ENCODE measurements at regions not wholly inside any gene's neighbourhood (a gene's known extent, or its start where the extent isn't known, plus 50 kb on each side); places are given as distances from the start of the nearest gene placed in this dataset.
"Not testable (repeated sequence)": the region's sequence is repeated elsewhere in the genome, so short reads cannot be mapped to it uniquely, and the experiment has no call there.

- no peaks in the 10 kb centered on the region for H3K9me3 ChIP-seq (ENCODE audit: low read length)
- DNase-seq = no peak
- no peaks in the 10 kb centered on the region for H3K36me3 ChIP-seq (ENCODE audit: insufficient read depth, low read length)
Measured at GRCh38 chr7:91504919-91505318, 240.7 kb downstream of the FZD1 start.

GRCh38 chr7:91506966-91507365 lies 242.7 kb downstream of the FZD1 start:
- not testable (repeated sequence) for H3K27me3 ChIP-seq (ENCODE audit: low read length); H3K9me3 ChIP-seq (ENCODE audit: low read length); H3K4me3 ChIP-seq (ENCODE audit: low read length); H3K79me2 ChIP-seq (ENCODE audit: low read length); H3K36me3 ChIP-seq (ENCODE audit: insufficient read depth, low read length); H4K20me1 ChIP-seq (ENCODE audit: insufficient read depth, low read depth, low read length); H3K4me1 ChIP-seq (ENCODE audit: low read length); H3K9ac ChIP-seq (ENCODE audit: low read length); H3K4me2 ChIP-seq (ENCODE audit: low read depth, low read length, poor library complexity, severe bottlenecking); H3K27ac ChIP-seq (ENCODE audit: low read length); H2AFZ ChIP-seq (ENCODE audit: low read length); H3K9me2 ChIP-seq (replicated peaks; ENCODE audit: insufficient read depth, low read length); DNase-seq

More at GRCh38 chr7:91504919-91505318, 240.7 kb downstream of the FZD1 start:
- H4K20me1 ChIP-seq (ENCODE audit: insufficient read depth, low read depth, low read length) = no peaks in the 10 kb centered on the region
- H3K9me2 ChIP-seq (replicated peaks; ENCODE audit: insufficient read depth, low read length) = no peaks in the 10 kb centered on the region
- no peaks in the 10 kb centered on the region for H3K4me1 ChIP-seq (ENCODE audit: low read length)
- H3K79me2 ChIP-seq (ENCODE audit: low read length) = no peaks in the 10 kb centered on the region
- H2AFZ ChIP-seq (ENCODE audit: low read length) = no peak overlapping the region
- no peak overlapping the region for H3K9ac ChIP-seq (ENCODE audit: low read length)
- H3K4me2 ChIP-seq (ENCODE audit: low read depth, low read length, poor library complexity, severe bottlenecking) = no peak overlapping the region
- no peak overlapping the region for H3K4me3 ChIP-seq (ENCODE audit: low read length)
- H3K27ac ChIP-seq (ENCODE audit: low read length) = no peak overlapping the region
- no peaks in the 10 kb centered on the region for H3K27me3 ChIP-seq (ENCODE audit: low read length)

- H3K4me1 ChIP-seq (ENCODE audit: low read length); H3K9ac ChIP-seq (ENCODE audit: low read length); H3K9me3 ChIP-seq (ENCODE audit: low read length); H3K36me3 ChIP-seq (ENCODE audit: insufficient read depth, low read length); H2AFZ ChIP-seq (ENCODE audit: low read length); DNase-seq; H3K4me2 ChIP-seq (ENCODE audit: low read depth, low read length, poor library complexity, severe bottlenecking); H4K20me1 ChIP-seq (ENCODE audit: insufficient read depth, low read depth, low read length); H3K4me3 ChIP-seq (ENCODE audit: low read length); H3K9me2 ChIP-seq (replicated peaks; ENCODE audit: insufficient read depth, low read length); H3K27me3 ChIP-seq (ENCODE audit: low read length); H3K79me2 ChIP-seq (ENCODE audit: low read length); H3K27ac ChIP-seq (ENCODE audit: low read length): not testable (repeated sequence)
Measured at GRCh38 chr7:91511861-91512260, 247.6 kb downstream of the FZD1 start.

- H4K20me1 ChIP-seq (ENCODE audit: insufficient read depth, low read depth, low read length) = no peaks in the 10 kb centered on the region
- no peaks in the 10 kb centered on the region for H3K27me3 ChIP-seq (ENCODE audit: low read length)
- H3K4me1 ChIP-seq (ENCODE audit: low read length) = no peaks in the 10 kb centered on the region
- no peak for DNase-seq
- H3K9me3 ChIP-seq (ENCODE audit: low read length) = no peaks in the 10 kb centered on the region
- H3K79me2 ChIP-seq (ENCODE audit: low read length) = no peaks in the 10 kb centered on the region
- H3K9me2 ChIP-seq (replicated peaks; ENCODE audit: insufficient read depth, low read length) = no peaks in the 10 kb centered on the region
- no peak overlapping the region for H3K4me3 ChIP-seq (ENCODE audit: low read length)
- no peak overlapping the region for H3K9ac ChIP-seq (ENCODE audit: low read length)
- H3K4me2 ChIP-seq (ENCODE audit: low read depth, low read length, poor library complexity, severe bottlenecking) = no peak overlapping the region
- H3K27ac ChIP-seq (ENCODE audit: low read length) = no peak overlapping the region
- H2AFZ ChIP-seq (ENCODE audit: low read length) = no peak overlapping the region
- no peaks in the 10 kb centered on the region for H3K36me3 ChIP-seq (ENCODE audit: insufficient read depth, low read length)
Measured at GRCh38 chr7:91512958-91513357, 248.7 kb downstream of the FZD1 start.

GRCh38 chr7:91514591-91514990 lies 250.4 kb downstream of the FZD1 start:
- H3K4me2 ChIP-seq (ENCODE audit: low read depth, low read length, poor library complexity, severe bottlenecking) = no peak overlapping the region
- H2AFZ ChIP-seq (ENCODE audit: low read length) = no peak overlapping the region
- no peaks in the 10 kb centered on the region for H3K27me3 ChIP-seq (ENCODE audit: low read length)
- H3K36me3 ChIP-seq (ENCODE audit: insufficient read depth, low read length) = no peaks in the 10 kb centered on the region
- H3K9ac ChIP-seq (ENCODE audit: low read length) = no peak overlapping the region
- no peaks in the 10 kb centered on the region for H3K9me2 ChIP-seq (replicated peaks; ENCODE audit: insufficient read depth, low read length)
- no peaks in the 10 kb centered on the region for H3K9me3 ChIP-seq (ENCODE audit: low read length)
- no peak for DNase-seq
- H3K4me1 ChIP-seq (ENCODE audit: low read length) = no peaks in the 10 kb centered on the region
- no peaks in the 10 kb centered on the region for H3K79me2 ChIP-seq (ENCODE audit: low read length)
- no peak overlapping the region for H3K27ac ChIP-seq (ENCODE audit: low read length)
- no peaks in the 10 kb centered on the region for H4K20me1 ChIP-seq (ENCODE audit: insufficient read depth, low read depth, low read length)
- no peak overlapping the region for H3K4me3 ChIP-seq (ENCODE audit: low read length)

- Histone ChIP-seq H3K27me3 (ENCODE audit: low read length) (no peaks in the 10 kb centered on the region), H3K27ac (ENCODE audit: low read length) (no peak overlapping the region), H3K4me2 (ENCODE audit: low read depth, low read length, poor library complexity, severe bottlenecking) (no peak overlapping the region), H3K9me2 (replicated peaks; ENCODE audit: insufficient read depth, low read length) (no peaks in the 10 kb centered on the region), H3K36me3 (ENCODE audit: insufficient read depth, low read length) (no peaks in the 10 kb centered on the region), H3K79me2 (ENCODE audit: low read length) (no peaks in the 10 kb centered on the region), H4K20me1 (ENCODE audit: insufficient read depth, low read depth, low read length) (no peaks in the 10 kb centered on the region), H3K9ac (ENCODE audit: low read length) (no peak overlapping the region), H3K9me3 (ENCODE audit: low read length) (no peaks in the 10 kb centered on the region), H3K4me3 (ENCODE audit: low read length) (no peak overlapping the region), H3K4me1 (ENCODE audit: low read length) (no peaks in the 10 kb centered on the region), H2AFZ (ENCODE audit: low read length) (no peak overlapping the region)
- no peak for DNase-seq
Measured at GRCh38 chr7:91515961-91516360, 251.7 kb downstream of the FZD1 start.

GRCh38 chr7:91517201-91517785 lies 253.1 kb downstream of the FZD1 start:
- no peak overlapping the region for H2AFZ ChIP-seq (ENCODE audit: low read length)

GRCh38 chr7:91518058-91518457 lies 253.8 kb downstream of the FZD1 start:
- Histone ChIP-seq H3K4me3 (ENCODE audit: low read length) (no peak overlapping the region), H3K27ac (ENCODE audit: low read length) (no peak overlapping the region), H3K9me3 (ENCODE audit: low read length) (no peaks in the 10 kb centered on the region), H3K36me3 (ENCODE audit: insufficient read depth, low read length) (no peaks in the 10 kb centered on the region), H3K4me1 (ENCODE audit: low read length) (no peaks in the 10 kb centered on the region), H3K9me2 (replicated peaks; ENCODE audit: insufficient read depth, low read length) (no peaks in the 10 kb centered on the region), H4K20me1 (ENCODE audit: insufficient read depth, low read depth, low read length) (no peaks in the 10 kb centered on the region), H3K4me2 (ENCODE audit: low read depth, low read length, poor library complexity, severe bottlenecking) (no peak overlapping the region), H3K27me3 (ENCODE audit: low read length) (no peaks in the 10 kb centered on the region), H3K9ac (ENCODE audit: low read length) (no peak overlapping the region), H3K79me2 (ENCODE audit: low read length) (no peaks in the 10 kb centered on the region), H2AFZ (ENCODE audit: low read length) (no peak overlapping the region)
- DNase-seq = no peak

More at GRCh38 chr7:91517201-91517785, 253.1 kb downstream of the FZD1 start:
- Histone ChIP-seq H3K9me3 (ENCODE audit: low read length) (no peaks in the 10 kb centered on the region), H3K27me3 (ENCODE audit: low read length) (no peaks in the 10 kb centered on the region), H3K4me2 (ENCODE audit: low read depth, low read length, poor library complexity, severe bottlenecking) (no peak overlapping the region), H3K27ac (ENCODE audit: low read length) (no peak overlapping the region), H3K4me3 (ENCODE audit: low read length) (no peak overlapping the region), H4K20me1 (ENCODE audit: insufficient read depth, low read depth, low read length) (no peaks in the 10 kb centered on the region), H3K9ac (ENCODE audit: low read length) (no peak overlapping the region), H3K36me3 (ENCODE audit: insufficient read depth, low read length) (no peaks in the 10 kb centered on the region), H3K9me2 (replicated peaks; ENCODE audit: insufficient read depth, low read length) (no peaks in the 10 kb centered on the region), H3K79me2 (ENCODE audit: low read length) (no peaks in the 10 kb centered on the region), H3K4me1 (ENCODE audit: low read length) (no peaks in the 10 kb centered on the region)
- DNase-seq = no peak
